ENCODE measurements at regions not wholly inside any gene's neighbourhood (a gene's known extent, or its start where the extent isn't known, plus 50 kb on each side); places are given as distances from the start of the nearest gene placed in this dataset.

- TF ChIP-seq CTCF (IDR thresholded peaks at IDR 0.05) = no peak
- TF ChIP-seq POLR2A (IDR thresholded peaks at IDR 0.05) = no peak
- no peak for TF ChIP-seq POLR2AphosphoS5 (IDR thresholded peaks at IDR 0.05)
- no peak for TF ChIP-seq EP300 (IDR thresholded peaks at IDR 0.05)
Measured at GRCh38 chr13:90839061-90839460, 508.4 kb upstream of the MIR17HG start.

All from sigmoid colon (tissue), 4 donors.